Femur (tissue), 1 donor: ENCODE measurements at regions not wholly inside any gene's neighbourhood (a gene's known extent, or its start where the extent isn't known, plus 50 kb on each side); places are given as distances from the start of the nearest gene placed in this dataset.

Experiments used
- DNase-seq: peaks from one replicate; pipeline ENCODE4 v3.0.0-alpha.2; 2017

DNA sequence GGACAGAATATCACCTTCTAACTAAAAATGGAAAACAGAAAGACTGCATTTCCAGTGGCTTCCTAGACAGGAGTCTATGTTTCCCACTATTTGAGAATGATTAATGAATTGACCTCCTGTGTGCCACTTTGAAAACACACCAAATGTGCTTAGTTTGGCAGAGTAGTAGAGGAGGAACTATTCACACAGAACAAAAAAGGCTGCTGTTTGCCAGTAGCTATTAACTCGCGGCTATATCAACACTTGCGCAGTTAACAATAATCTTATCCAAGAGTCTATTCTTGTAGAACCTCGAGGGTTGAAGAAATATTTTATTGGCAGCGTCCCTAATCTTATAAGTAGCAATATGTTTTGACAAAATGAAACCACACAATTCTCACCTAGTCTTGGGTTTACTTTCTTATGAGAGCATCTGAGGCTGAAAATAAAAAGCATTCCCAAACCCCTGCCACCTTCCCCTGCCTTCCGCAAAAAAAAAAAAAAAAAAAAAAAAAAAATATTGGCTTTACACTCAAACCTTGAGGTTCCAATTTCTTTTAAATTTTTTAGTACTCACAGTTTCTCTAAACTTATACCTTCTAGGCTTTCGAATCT, 127.3 kb upstream of the FLRT2 start:
- no peak for DNase-seq

GRCh38 chr14:85409481-85410210, 120.3 kb upstream of the FLRT2 start:
- DNase-seq, result no peak

GRCh38 chr14:85412756-85413155, 117.2 kb upstream of the FLRT2 start:
- DNase-seq, result no peak

- DNase-seq, result no peak
These were observed 116.0 kb upstream of the FLRT2 start for GRCh38 chr14:85413836-85414526.

GRCh38 chr14:85415015-85415712, 114.8 kb upstream of the FLRT2 start:
- DNase-seq, result peak; percentile 78

GRCh38 chr14:85416771-85417170, 113.2 kb upstream of the FLRT2 start:
- DNase-seq, result no peak

DNA sequence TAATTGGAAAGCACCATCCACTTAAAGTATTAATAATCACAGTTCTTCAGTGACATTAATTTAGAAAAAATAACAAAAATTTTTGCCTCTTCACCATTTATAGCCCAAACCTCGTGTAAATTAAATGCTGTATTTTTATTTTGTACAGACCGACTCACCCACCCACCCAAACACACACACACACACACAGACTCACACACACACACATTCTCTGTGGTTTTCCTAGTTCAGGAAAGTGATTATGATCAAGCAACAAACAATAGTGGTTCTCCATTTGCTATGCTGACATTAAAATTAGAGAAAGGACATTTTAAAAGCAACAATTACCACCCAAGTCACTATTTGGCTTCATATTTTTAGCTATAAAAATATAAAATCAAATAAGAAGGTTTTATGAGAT, 112.5 kb upstream of the FLRT2 start:
- no peak for DNase-seq

DNA sequence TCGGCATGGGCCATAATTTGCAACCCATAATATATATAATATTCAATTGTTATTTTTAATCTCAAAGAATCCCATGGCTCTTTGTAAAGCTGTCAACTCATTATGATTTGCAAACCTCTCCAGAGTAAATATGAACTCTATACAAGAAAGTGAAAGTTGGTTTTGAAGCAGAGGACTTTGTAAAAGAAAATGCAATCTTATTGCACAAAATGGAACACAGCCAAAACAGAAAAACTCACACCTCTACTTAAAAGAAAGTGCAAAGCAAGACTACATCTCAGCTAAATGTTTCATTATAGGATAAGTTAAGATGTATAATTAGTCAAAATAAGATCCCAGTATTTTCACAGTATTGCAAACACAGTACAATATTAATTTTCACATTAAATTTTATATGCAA, 111.2 kb upstream of the FLRT2 start:
- DNase-seq, result no peak

DNA sequence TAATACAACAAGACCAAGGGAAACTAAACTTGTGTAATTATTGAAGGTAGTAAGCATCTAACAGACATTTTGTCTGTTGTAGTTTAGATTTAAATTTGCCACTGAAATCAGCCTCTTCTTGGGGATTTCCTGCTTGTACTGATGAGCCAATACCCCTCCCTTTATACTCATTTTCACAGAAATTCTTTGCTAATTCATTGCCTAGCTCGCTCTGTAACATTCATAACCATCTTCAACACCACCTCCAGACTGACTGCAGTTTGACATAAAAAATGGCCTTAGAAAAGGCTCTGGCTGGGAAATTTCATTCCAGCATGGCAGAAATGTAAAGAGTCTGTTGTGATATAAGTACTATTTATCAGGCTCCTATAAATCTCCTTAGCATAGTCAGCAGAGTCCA, 109.7 kb upstream of the FLRT2 start:
- no peak for DNase-seq

DNA sequence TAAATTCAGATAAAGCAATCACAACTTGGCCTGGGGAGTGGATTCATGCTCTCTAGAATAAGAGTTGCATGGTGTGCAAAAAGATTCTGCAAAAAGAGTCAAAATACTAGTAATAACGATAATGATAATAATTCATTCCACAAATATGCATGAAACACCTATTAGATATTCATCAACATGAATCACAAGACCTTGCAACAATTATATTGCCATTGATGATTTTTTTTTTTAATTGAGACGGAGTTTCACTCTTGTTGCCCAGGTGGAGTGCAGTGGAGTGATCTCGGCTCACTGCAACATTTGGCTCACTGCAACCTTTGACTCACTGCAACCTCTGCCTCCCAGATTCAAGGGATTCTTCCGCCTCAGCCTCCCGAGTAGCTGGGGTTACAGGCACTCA, 109.2 kb upstream of the FLRT2 start:
- DNase-seq, result no peak

GRCh38 chr14:85421186-85421877, 108.6 kb upstream of the FLRT2 start:
- DNase-seq, result no peak

GRCh38 chr14:85423889-85424288, 106.1 kb upstream of the FLRT2 start:
- no peak for DNase-seq

- DNase-seq, result no peak
These were observed 104.4 kb upstream of the FLRT2 start for GRCh38 chr14:85425507-85425906.

- no peak for DNase-seq
These were observed 103.6 kb upstream of the FLRT2 start for GRCh38 chr14:85426068-85426935.

DNA sequence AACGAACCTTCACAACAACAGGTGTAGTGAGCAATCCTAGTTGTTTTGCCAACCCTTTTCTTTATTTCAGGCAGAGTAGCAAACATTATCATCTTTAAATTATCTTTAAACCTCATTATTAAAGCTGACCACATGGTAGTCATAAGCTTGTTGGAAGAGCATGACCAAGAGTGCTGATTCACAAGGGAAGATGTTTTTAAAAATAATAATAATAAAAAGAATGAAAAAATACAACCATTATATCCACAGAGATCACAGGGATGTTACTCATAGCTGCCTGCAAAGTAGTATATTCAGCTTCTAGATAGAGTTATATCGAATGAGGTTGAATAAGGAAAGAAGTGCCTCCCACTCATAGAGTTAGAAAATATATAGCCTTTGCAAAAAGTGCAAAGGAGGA, 101.0 kb upstream of the FLRT2 start:
- DNase-seq, result no peak

DNA sequence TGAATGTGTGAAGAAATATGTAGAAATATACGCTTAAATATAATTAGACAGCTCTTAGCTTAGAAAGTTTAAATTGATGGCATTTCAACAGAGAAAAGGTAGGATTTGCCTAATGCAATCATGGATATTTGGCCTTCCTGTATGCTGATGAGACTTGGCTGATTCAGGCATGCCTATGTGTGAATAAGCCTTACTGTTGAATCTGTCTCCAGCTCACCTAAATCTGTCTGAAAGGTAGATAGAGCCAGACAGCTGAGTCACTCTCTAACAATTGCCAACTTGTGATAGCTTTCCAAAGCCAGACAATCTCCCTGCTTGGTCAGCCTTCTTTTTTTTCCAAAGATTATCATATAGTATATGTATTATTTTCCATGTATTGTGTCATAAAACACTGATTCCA, 92.8 kb upstream of the FLRT2 start:
- DNase-seq, result no peak

DNA sequence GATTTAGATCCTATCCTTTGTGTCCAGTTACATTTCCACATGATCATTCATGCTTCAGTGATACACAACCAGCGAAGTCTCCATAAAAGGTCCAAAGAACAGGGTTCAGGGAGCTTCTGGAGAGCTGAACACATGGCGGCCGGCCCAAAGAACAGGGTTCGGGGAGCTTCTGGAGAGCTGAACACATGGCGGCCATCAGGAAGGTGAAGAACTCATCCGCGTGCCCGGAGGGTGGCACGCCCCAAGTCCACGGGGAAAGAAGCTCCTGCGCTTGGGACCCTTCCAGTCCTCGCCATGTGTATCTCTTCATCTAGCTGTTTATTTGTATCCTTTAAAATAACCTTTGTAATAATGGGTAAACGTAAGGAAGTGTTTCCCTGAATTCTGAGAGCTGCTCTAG, 91.9 kb upstream of the FLRT2 start:
- DNase-seq, result no peak

GRCh38 chr14:85438481-85438942, 91.4 kb upstream of the FLRT2 start:
- DNase-seq, result peak; percentile 67

- DNase-seq, result peak; percentile 28
These were observed 90.1 kb upstream of the FLRT2 start for GRCh38 chr14:85439696-85440328.

GRCh38 chr14:85441909-85442643, 87.9 kb upstream of the FLRT2 start:
- no peak for DNase-seq

DNA sequence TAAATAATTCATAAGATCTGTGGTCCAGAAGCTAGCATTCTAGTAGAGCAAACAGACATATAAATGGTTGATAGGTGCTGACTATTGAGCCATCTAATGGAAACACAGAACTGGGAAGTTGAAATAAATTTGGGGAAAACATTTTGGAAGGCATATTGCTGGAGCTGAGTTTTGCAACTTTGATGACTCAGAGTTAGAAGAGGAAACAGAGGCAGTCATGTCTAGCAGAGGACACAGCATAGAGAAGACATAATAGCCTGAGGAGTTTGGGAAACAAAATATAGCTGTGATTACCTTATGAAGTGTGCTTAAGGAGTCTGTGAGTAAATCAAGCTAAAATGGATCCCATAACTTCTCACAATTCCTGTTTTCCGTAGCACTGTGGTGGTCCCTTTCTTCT, 86.9 kb upstream of the FLRT2 start:
- no peak for DNase-seq
